ENCODE measurements at regions not wholly inside any gene's neighbourhood (a gene's known extent, or its start where the extent isn't known, plus 50 kb on each side); places are given as distances from the start of the nearest gene placed in this dataset.

DNA sequence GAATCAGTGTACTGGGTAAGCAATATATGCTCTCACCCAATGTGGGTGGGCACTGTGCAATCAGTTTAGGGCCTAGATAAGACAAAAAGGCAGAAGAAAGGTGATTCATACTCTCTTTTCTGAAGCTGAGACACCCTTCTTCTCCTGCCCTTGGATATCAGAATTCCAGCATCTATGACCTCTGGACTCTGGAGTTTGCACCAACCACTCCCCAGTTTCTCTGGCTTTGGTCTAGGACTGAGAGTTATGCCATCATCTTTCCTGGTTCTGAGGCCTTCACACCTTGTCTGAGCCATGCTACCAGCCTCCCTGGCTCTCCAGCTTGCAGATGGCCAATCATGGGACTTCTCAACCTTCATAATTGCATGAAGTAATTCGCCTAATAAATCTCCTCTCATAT is 724.6 kb upstream of the TYRP1 start:
- H3K4me3 Mint-ChIP-seq = no peak overlapping the region
- H3K27me3 Mint-ChIP-seq = no peaks in the 10 kb centered on the region
- POLR2A ChIA-PET = no interaction called here
- H3K4me1 Mint-ChIP-seq = no peaks in the 10 kb centered on the region
- no peak overlapping the region for H3K27ac Mint-ChIP-seq
- no peaks in the 10 kb centered on the region for H3K36me3 Mint-ChIP-seq
- H3K9me3 Mint-ChIP-seq = peaks cover 5% of the 10 kb centered on the region
- DNase-seq (no peak), ATAC-seq (ENCODE audit: low read depth) (no peak)

DNA sequence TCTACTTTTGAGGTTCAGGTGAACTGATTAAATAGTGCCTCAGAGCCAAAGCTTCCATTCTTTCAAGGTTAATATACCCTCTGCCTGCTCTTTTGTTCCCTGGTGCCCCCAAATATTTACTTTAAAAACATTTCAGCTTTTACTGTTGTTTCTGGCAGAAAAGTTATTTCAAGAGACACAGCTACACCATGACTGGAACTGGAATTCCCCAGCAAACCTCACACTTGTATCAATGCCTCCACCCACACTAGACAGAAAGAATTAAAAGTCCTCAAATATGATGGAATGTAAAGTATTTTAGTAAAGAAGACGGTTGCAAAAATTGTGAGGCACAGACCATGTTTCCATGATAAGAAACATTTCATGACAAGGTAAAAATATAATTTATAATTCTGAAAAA is 720.2 kb upstream of the TYRP1 start:
- ATAC-seq (ENCODE audit: low read depth) = no peak
- peaks cover 4% of the 10 kb centered on the region for H3K9me3 Mint-ChIP-seq
- no peak for DNase-seq
- no peak overlapping the region for H3K4me3 Mint-ChIP-seq
- no peaks in the 10 kb centered on the region for H3K4me1 Mint-ChIP-seq
- H3K27me3 Mint-ChIP-seq = no peaks in the 10 kb centered on the region
- no peak overlapping the region for H3K27ac Mint-ChIP-seq
- H3K36me3 Mint-ChIP-seq = no peaks in the 10 kb centered on the region
- POLR2A ChIA-PET = no interaction called here

DNA sequence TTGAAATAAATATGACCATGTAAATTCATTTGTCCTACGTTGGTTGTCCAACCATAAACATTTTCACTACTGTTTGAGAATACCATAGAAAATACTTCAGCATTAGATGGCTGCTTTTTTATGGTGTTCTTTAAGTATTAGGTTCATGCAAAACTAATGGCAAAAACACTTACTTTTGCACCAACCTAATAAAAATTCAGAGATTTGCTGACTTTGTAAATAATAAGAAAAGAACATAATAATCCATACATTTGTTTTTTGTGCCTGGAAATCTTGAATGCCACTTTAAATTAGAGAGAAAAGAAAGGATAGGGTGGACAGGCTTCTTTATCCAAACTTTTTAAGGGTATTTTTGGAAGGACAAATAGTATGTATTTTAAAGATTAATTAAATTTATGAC is 719.7 kb upstream of the TYRP1 start:
- H3K36me3 Mint-ChIP-seq = no peaks in the 10 kb centered on the region
- no peak overlapping the region for H3K4me3 Mint-ChIP-seq
- no peak for ATAC-seq (ENCODE audit: low read depth)
- no peak overlapping the region for H3K27ac Mint-ChIP-seq
- H3K4me1 Mint-ChIP-seq = no peaks in the 10 kb centered on the region
- H3K9me3 Mint-ChIP-seq = peaks cover 4% of the 10 kb centered on the region
- H3K27me3 Mint-ChIP-seq = no peaks in the 10 kb centered on the region
- POLR2A ChIA-PET = no interaction called here
- DNase-seq = no peak

DNA sequence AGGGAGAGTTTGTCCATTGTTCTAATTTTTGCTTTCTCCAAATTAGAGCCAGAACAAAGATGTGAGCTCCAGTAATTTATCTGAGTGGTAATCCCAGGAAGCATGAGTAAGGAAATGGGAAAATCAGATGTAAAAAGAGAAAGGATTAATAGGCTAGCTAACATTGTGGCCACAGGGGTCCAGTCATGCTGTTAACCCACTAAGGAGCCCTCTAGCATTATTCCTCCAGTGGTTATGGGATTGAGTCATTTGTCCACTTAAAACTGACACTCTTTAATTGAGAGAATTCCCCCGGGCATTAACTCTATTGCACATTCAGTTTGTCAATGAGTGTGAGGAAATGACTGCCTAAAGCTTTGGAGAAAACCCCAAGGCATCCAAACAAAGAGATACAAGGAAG is 700.3 kb upstream of the TYRP1 start:
- ATAC-seq (ENCODE audit: low read depth) (no peak), DNase-seq (no peak)
- Mint-ChIP-seq H3K9me3 (peaks cover 3% of the 10 kb centered on the region), H3K36me3 (no peaks in the 10 kb centered on the region), H3K27ac (no peak overlapping the region), H3K4me1 (no peaks in the 10 kb centered on the region), H3K27me3 (no peaks in the 10 kb centered on the region), H3K4me3 (no peak overlapping the region)
- POLR2A ChIA-PET = no interaction called here

DNA sequence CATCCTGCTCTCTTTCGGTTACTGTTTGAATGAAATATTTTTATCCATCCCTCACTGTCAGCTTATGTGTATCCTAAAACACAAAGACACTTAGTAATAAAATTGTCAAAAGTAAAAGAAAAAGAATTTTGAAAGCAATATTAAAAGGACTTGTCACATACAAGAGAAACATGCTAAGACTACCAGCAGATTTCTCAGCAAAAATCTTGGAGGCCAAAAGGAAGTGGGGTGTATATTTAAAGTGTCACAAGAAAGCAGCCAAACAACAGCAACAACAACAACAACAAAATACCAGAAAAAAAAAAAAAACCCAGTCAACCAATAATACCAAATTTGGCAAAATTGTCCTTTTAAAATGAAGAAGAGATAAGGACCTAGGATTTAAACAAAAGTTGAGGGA is 678.7 kb upstream of the TYRP1 start:
- Mint-ChIP-seq H3K4me1 (no peaks in the 10 kb centered on the region), H3K9me3 (peaks cover 7% of the 10 kb centered on the region), H3K27ac (no peak overlapping the region), H3K4me3 (no peak overlapping the region), H3K27me3 (no peaks in the 10 kb centered on the region), H3K36me3 (no peaks in the 10 kb centered on the region)
- POLR2A ChIA-PET = no interaction called here
- DNase-seq (no peak), ATAC-seq (ENCODE audit: low read depth) (no peak)

DNA sequence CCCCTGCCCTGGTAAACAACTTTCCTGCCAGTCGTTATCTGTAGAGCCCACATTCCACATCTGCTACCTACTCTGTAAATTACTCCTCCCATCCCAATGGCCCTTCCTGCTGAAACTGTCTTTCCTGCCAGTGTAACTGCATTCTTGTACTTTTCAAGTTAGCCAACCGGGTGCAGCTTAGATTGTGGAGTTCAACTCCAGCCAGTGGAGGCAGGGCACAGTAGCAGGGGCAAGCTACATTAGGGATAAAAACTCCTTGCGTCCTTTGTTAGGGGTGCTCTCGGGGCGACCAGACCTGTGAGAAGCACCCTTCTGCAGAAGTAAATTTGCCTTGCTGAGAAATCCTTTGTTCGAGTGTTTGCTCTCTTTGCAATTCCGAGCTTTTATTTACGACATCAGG is 639.0 kb upstream of the TYRP1 start:
- no peaks in the 10 kb centered on the region for H3K4me1 Mint-ChIP-seq
- H3K27ac Mint-ChIP-seq = no peak overlapping the region
- H3K9me3 Mint-ChIP-seq = peaks cover 12% of the 10 kb centered on the region
- H3K4me3 Mint-ChIP-seq = no peak overlapping the region
- H3K27me3 Mint-ChIP-seq = no peaks in the 10 kb centered on the region
- POLR2A ChIA-PET = no interaction called here
- H3K36me3 Mint-ChIP-seq = no peaks in the 10 kb centered on the region
- ATAC-seq (ENCODE audit: low read depth) = no peak
- no peak for DNase-seq

DNA sequence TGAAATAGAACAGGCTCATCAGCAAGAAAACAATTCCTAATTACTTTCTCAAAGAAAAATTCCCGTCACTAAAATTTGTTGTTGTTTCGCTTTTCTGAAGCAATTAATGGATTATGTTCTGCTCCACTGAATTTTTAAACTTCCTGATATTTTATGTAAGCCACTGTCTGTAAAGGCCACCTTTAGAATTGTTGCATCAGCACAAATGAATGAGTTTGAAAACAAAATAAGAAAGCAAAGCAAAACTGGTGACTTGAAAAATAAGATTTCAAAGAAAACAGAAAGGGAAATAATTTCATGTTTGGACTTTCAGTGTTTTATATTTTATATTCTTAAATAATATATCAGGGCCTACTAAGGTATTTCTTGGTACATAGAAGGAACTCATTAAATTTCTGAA is 636.3 kb upstream of the TYRP1 start:
- no peak for ATAC-seq (ENCODE audit: low read depth)
- H3K27ac Mint-ChIP-seq = no peak overlapping the region

DNA sequence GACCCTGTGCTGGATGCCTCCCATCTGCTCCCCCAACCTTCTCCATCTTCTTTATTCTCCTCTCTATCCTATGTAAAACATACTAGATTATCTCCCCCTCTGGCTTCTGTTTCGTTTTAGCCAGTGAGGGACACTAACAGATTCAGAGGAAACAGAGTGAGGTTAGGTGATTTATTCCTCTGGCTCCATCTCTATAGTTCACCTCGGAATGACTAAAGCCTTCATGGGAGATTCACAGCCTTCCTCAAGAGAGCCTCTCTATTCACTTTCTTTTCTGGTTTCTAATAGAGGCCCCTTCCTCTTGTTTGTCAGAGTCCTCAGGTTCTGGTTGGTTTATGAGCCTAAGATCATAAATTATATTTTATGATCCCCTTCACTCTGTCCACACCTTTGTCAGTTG is 633.1 kb upstream of the TYRP1 start:
- Mint-ChIP-seq H3K27ac (no peak overlapping the region), H3K27me3 (no peaks in the 10 kb centered on the region), H3K4me1 (no peaks in the 10 kb centered on the region), H3K9me3 (peaks cover 9% of the 10 kb centered on the region), H3K36me3 (no peaks in the 10 kb centered on the region), H3K4me3 (no peak overlapping the region)
- POLR2A ChIA-PET = no interaction called here
- ATAC-seq (ENCODE audit: low read depth) (no peak), DNase-seq (no peak)

More for the DNA sequence above, 636.3 kb upstream of the TYRP1 start:
- POLR2A ChIA-PET = no interaction called here
- no peak for DNase-seq
- Mint-ChIP-seq H3K4me1 (no peaks in the 10 kb centered on the region), H3K4me3 (no peak overlapping the region), H3K36me3 (no peaks in the 10 kb centered on the region), H3K27me3 (no peaks in the 10 kb centered on the region), H3K9me3 (peaks cover 14% of the 10 kb centered on the region)

- no peak overlapping the region for H3K27ac Mint-ChIP-seq
- POLR2A ChIA-PET = no interaction called here
- peaks cover 9% of the 10 kb centered on the region for H3K9me3 Mint-ChIP-seq
- no peaks in the 10 kb centered on the region for H3K27me3 Mint-ChIP-seq
- no peaks in the 10 kb centered on the region for H3K4me1 Mint-ChIP-seq
- ATAC-seq (ENCODE audit: low read depth) (no peak), DNase-seq (no peak)
- no peak overlapping the region for H3K4me3 Mint-ChIP-seq
- H3K36me3 Mint-ChIP-seq = no peaks in the 10 kb centered on the region
These were observed 632.4 kb upstream of the TYRP1 start for GRCh38 chr9:12060811-12061210.

DNA sequence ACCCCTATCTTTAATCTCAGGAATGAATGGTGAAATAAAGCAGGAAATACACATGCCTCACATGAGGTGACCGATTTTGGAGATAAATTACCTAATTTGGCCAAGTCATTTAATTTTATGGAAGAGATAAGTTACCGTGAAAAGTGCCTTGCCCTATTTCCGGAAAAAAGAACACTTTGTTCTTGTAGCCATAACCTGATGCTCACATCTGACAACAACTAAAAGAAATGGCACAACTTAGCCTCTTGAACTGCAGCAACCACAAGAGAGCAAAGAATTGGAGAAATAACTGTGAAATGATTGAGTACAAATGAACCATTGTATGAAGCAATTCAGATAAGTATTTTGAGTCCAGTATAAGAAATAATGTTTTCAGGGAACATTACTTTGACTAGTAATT is 628.1 kb upstream of the TYRP1 start:
- H3K27me3 Mint-ChIP-seq = no peaks in the 10 kb centered on the region
- no peak overlapping the region for H3K4me3 Mint-ChIP-seq
- H3K4me1 Mint-ChIP-seq = no peaks in the 10 kb centered on the region
- POLR2A ChIA-PET = no interaction called here
- no peak overlapping the region for H3K27ac Mint-ChIP-seq
- peaks cover 5% of the 10 kb centered on the region for H3K9me3 Mint-ChIP-seq
- H3K36me3 Mint-ChIP-seq = no peaks in the 10 kb centered on the region
- no peak for ATAC-seq (ENCODE audit: low read depth)
- no peak for DNase-seq

GRCh38 chr9:12065686-12066085 is 627.5 kb upstream of the TYRP1 start:
- H3K27me3 Mint-ChIP-seq = no peaks in the 10 kb centered on the region
- no peak overlapping the region for H3K27ac Mint-ChIP-seq
- peaks cover 5% of the 10 kb centered on the region for H3K9me3 Mint-ChIP-seq
- H3K36me3 Mint-ChIP-seq = no peaks in the 10 kb centered on the region
- POLR2A ChIA-PET = no interaction called here
- no peak for DNase-seq
- H3K4me3 Mint-ChIP-seq = no peak overlapping the region
- no peak for ATAC-seq (ENCODE audit: low read depth)
- no peaks in the 10 kb centered on the region for H3K4me1 Mint-ChIP-seq

DNA sequence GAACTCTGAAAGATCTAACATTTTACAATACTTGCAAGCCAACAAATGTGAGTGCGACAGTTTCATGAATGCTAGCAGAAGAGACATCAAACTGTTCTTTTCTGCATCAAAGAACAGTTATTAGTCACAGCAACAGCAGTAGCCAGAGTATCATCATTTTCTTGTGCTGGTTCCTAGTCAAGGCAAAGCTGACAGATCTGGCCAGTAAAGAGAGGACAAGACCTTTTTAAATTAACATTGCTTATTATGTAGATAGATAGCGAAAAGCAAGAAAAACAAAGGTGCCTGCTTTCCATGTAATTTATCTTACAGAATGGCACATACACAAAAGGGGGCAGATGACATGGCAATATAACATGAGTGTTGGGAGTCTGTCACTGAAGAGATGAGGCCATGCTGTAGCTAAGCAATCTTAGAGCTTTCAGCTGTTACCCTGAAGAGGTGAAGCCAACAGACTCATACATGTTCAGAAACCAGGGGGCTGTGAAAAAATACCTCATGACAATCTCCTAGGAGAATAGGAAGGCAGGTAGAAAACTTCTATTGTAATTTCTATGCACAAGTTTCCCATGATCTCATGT is 626.6 kb upstream of the TYRP1 start:
- H3K36me3 Mint-ChIP-seq = no peaks in the 10 kb centered on the region
- H3K9me3 Mint-ChIP-seq = peaks cover under 1% of the 10 kb centered on the region
- ATAC-seq (ENCODE audit: low read depth) (no peak), DNase-seq (no peak)
- H3K27ac Mint-ChIP-seq = no peak overlapping the region
- no peak overlapping the region for H3K4me3 Mint-ChIP-seq
- POLR2A ChIA-PET = no interaction called here
- H3K27me3 Mint-ChIP-seq = no peaks in the 10 kb centered on the region
- no peaks in the 10 kb centered on the region for H3K4me1 Mint-ChIP-seq

- H3K4me1 Mint-ChIP-seq = no peaks in the 10 kb centered on the region
- no peaks in the 10 kb centered on the region for H3K27me3 Mint-ChIP-seq
- peaks cover 4% of the 10 kb centered on the region for H3K9me3 Mint-ChIP-seq
- H3K36me3 Mint-ChIP-seq = no peaks in the 10 kb centered on the region
- DNase-seq = no peak
- no peak overlapping the region for H3K4me3 Mint-ChIP-seq
- ATAC-seq (ENCODE audit: low read depth) = no peak
- no peak overlapping the region for H3K27ac Mint-ChIP-seq
- POLR2A ChIA-PET = no interaction called here
These were observed 623.8 kb upstream of the TYRP1 start for GRCh38 chr9:12069366-12069765.

- no peak overlapping the region for H3K27ac Mint-ChIP-seq
- no peaks in the 10 kb centered on the region for H3K36me3 Mint-ChIP-seq
- H3K4me3 Mint-ChIP-seq = no peak overlapping the region
- H3K4me1 Mint-ChIP-seq = no peaks in the 10 kb centered on the region
- peaks cover 9% of the 10 kb centered on the region for H3K9me3 Mint-ChIP-seq
- ATAC-seq (ENCODE audit: low read depth) (no peak), DNase-seq (no peak)
- POLR2A ChIA-PET = no interaction called here
- H3K27me3 Mint-ChIP-seq = no peaks in the 10 kb centered on the region
These were observed 607.8 kb upstream of the TYRP1 start for GRCh38 chr9:12085399-12085798.

DNA sequence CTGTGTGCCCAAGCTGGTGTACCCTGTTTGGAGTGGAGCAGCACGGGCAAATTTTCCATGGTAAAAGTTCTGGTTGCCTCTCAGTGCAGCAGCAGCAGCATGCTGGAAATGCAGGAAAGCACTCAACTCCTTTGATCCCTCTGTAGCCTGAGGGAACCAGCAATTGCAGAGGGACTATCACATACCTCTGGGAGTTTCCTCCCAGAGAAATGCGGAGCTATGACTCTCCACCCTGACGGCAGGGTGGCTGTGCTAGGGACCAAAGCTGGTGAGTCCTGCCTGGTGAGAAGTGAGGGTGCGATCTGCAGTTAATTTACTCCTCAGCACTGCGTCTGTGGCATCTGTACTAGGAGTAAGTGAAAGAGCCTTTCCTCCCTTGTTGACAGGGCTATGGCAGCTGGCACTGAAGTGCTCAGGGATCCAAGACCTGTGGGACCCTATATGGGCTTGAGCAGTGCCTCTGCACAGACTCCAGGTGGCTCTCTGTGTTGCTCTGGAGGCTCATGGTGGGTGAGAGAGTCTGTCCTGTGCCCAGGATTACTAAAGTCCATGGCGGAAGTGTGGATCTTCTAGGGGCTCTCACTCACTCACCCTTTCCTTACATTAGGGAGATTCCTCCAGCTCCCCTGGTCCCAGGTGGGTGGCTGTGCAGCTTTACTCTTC is 601.2 kb upstream of the TYRP1 start:
- no peak for DNase-seq
- Mint-ChIP-seq H3K27me3 (no peaks in the 10 kb centered on the region), H3K36me3 (peaks cover 2% of the 10 kb centered on the region), H3K4me1 (no peaks in the 10 kb centered on the region), H3K4me3 (no peak overlapping the region), H3K9me3 (peaks cover 5% of the 10 kb centered on the region), H3K27ac (no peak overlapping the region)
- POLR2A ChIA-PET = no interaction called here
- no peak for ATAC-seq (ENCODE audit: low read depth)
